HCT116 (cell line): ENCODE measurements at regions not wholly inside any gene's neighbourhood (a gene's known extent, or its start where the extent isn't known, plus 50 kb on each side); places are given as distances from the start of the nearest gene placed in this dataset.
"Not testable (repeated sequence)": the region's sequence is repeated elsewhere in the genome, so short reads cannot be mapped to it uniquely, and the experiment has no call there.

Experiments used
- ATAC-seq: fragments of 200-7000 bp; cut with Tn5 transposase; 2 replicates; pipeline ENCODE4 v1.9.1; 2020; ENCODE audit warnings: mild to moderate bottlenecking, moderate library complexity
- BruUV-seq: library from RNA; stranded (reverse); fragments of 400-500 nt; replicated peaks from 2 replicates; lab custom pipeline; 2021; lab: Mats Ljungman, UMichigan
- CTCF ChIA-PET: fragments of 300-600 bp; sonication (Branson Sonifier 250); formaldehyde crosslinking; loops from one replicate; lab custom pipeline; 2021; ENCODE audit warnings: antibody characterized with exemption; lab: Charles Lee
- POLR2A ChIA-PET: fragments of 300-600, 350-600 bp; sonication (Branson Sonifier 250); formaldehyde crosslinking; loops from one replicate; lab custom pipeline; 2021; ENCODE audit warnings: antibody characterized with exemption; lab: Charles Lee
- RAD21 ChIA-PET, 2 experiments: fragments of 300-600 bp; sonication (Branson Sonifier 250); formaldehyde crosslinking; loops; one replicate each; lab custom pipeline; 2023; ENCODE audit warnings: low total read pairs in 2 of 2; ENCODE audit not compliant: uncharacterized antibody in 2 of 2, unreplicated experiment in 2 of 2, low non-redundant PET in 1 of 2; lab: Charles Lee
- DNase-seq: peaks from one replicate; pipeline ENCODE4 v3.0.0-alpha.2; 2010; ENCODE audit warnings: low read depth, low spot score
- H2AFZ ChIP-seq: fragments of 200-600 bp; shearing (Covaris generic), sonication (generic); 2 replicates; pipeline ENCODE4 v1.6.1; 2017; ENCODE audit warnings: low read depth, mixed run types, mixed read lengths, antibody characterized with exemption, low read length; ENCODE audit not compliant: poor library complexity, severe bottlenecking
- H3K27ac ChIP-seq: 2 replicates; pipeline ENCODE4 v1.5.1; 2012; ENCODE audit warnings: low read depth, low read length
- H3K27me3 ChIP-seq: fragments of 200-600 bp; sonication (generic); 2 replicates; pipeline ENCODE4 v1.6.1; 2016; ENCODE audit warnings: mixed run types, low read length, mixed read lengths; ENCODE audit not compliant: insufficient read depth
- H3K36me3 ChIP-seq, 2 experiments: fragments of 200-500 bp in 1 of 2; fragments of 200-600 bp in 1 of 2; sonication (Bioruptor generic) in 1 of 2; sonication (generic) in 1 of 2; 2 replicates each; pipeline versions ENCODE4 v1.5.1 to v1.6.1; 2014 to 2016; ENCODE audit warnings: low read length in 2 of 2, inconsistent platforms in 1 of 2, mixed read lengths in 1 of 2, mixed run types in 1 of 2; ENCODE audit not compliant: insufficient read depth in 2 of 2, control insufficient read depth in 1 of 2
- H3K4me1 ChIP-seq, 2 experiments: fragments of 200-600 bp in 1 of 2; sonication (generic) in 1 of 2; 2 replicates each; pipeline versions ENCODE4 v1.5.1 to v1.6.1; 2012 to 2017; ENCODE audit warnings: low read length in 2 of 2, inconsistent platforms in 1 of 2, mild to moderate bottlenecking in 1 of 2, mixed read lengths in 1 of 2, mixed run types in 1 of 2, moderate library complexity in 1 of 2; ENCODE audit not compliant: insufficient read depth in 2 of 2, control insufficient read depth in 1 of 2
- H3K4me2 ChIP-seq: fragments of 200-600 bp; sonication (generic); 2 replicates; pipeline ENCODE4 v1.6.1; 2017; ENCODE audit warnings: mixed run types, low read length, mixed read lengths
- H3K4me3 ChIP-seq, 2 experiments: fragments of 200-600 bp in 1 of 2; sonication (generic) in 1 of 2; replicated peaks in 1 of 2; 2 replicates each; pipeline ENCODE4 v1.5.1; 2011 to 2016; ENCODE audit warnings: low read length in 2 of 2, control low read depth in 1 of 2, low read depth in 1 of 2, mild to moderate bottlenecking in 1 of 2, mixed read lengths in 1 of 2, mixed run types in 1 of 2
- H3K79me2 ChIP-seq: fragments of 200-600 bp; sonication (generic); 2 replicates; pipeline ENCODE4 v1.6.1; 2017; ENCODE audit warnings: mild to moderate bottlenecking, mixed run types, low read length, moderate library complexity, mixed read lengths; ENCODE audit not compliant: insufficient read depth
- H3K9ac ChIP-seq: fragments of 200-600 bp; sonication (generic); 2 replicates; pipeline ENCODE4 v1.6.1; 2016; ENCODE audit warnings: low read length, mixed read lengths
- H3K9me2 ChIP-seq: fragments of 200-600 bp; sonication (generic), shearing (Covaris generic); 2 replicates; pipeline ENCODE4 v1.6.1; 2017; ENCODE audit warnings: mixed run types, mild to moderate bottlenecking, moderate library complexity; ENCODE audit not compliant: insufficient read depth
- H3K9me3 ChIP-seq, 2 experiments: fragments of 200-500 bp in 1 of 2; fragments of 200-600 bp in 1 of 2; sonication (Bioruptor generic) in 1 of 2; sonication (generic) in 1 of 2; 2 replicates each; pipeline ENCODE4 v1.6.1; 2014 to 2017; ENCODE audit warnings: low read length in 2 of 2, mixed read lengths in 2 of 2, inconsistent platforms in 1 of 2, low read depth in 1 of 2, mild to moderate bottlenecking in 1 of 2, mixed run types in 1 of 2, moderate library complexity in 1 of 2; ENCODE audit not compliant: control insufficient read depth in 1 of 2, insufficient read depth in 1 of 2
- H4K20me1 ChIP-seq: fragments of 200-600 bp; sonication (generic), shearing (Covaris generic); 2 replicates; pipeline ENCODE4 v1.6.1; 2017; ENCODE audit warnings: mixed run types, mild to moderate bottlenecking, moderate library complexity; ENCODE audit not compliant: insufficient read depth
- ATF3 ChIP-seq: IDR thresholded peaks from 2 replicates; pipeline ENCODE4 v1.6.1; 2012
- CBX3 ChIP-seq: IDR thresholded peaks from 2 replicates; pipeline ENCODE4 v1.6.1; 2012; ENCODE audit warnings: low read depth
- CEBPB ChIP-seq: IDR thresholded peaks from 2 replicates; pipeline ENCODE4 v1.6.1; 2012; ENCODE audit warnings: low read depth
- EGR1 ChIP-seq: IDR thresholded peaks from 2 replicates; pipeline ENCODE4 v1.6.1; 2012; ENCODE audit warnings: low read depth
- ELF1 ChIP-seq: IDR thresholded peaks from 2 replicates; pipeline ENCODE4 v1.6.1; 2012; ENCODE audit warnings: low read depth, borderline replicate concordance
- EZH2 ChIP-seq: fragments of 200-600 bp; sonication (generic); IDR thresholded peaks from 2 replicates; pipeline ENCODE4 v1.6.1; 2017; ENCODE audit warnings: antibody characterized with exemption, mixed run types
- EZH2phosphoT487 ChIP-seq: fragments of 200-600 bp; IDR thresholded peaks from 2 replicates; pipeline ENCODE4 v1.6.1; 2018; ENCODE audit warnings: antibody characterized with exemption, borderline replicate concordance
- FOSL1 ChIP-seq: IDR thresholded peaks from 2 replicates; pipeline ENCODE4 v1.6.1; 2012; ENCODE audit warnings: low read depth
- RAD21 ChIP-seq: IDR thresholded peaks from 2 replicates; pipeline ENCODE4 v1.6.1; 2012; ENCODE audit warnings: low read depth, mild to moderate bottlenecking
- SIN3A ChIP-seq: IDR thresholded peaks from 2 replicates; pipeline ENCODE4 v1.6.1; 2012; ENCODE audit warnings: low read depth
- SP1 ChIP-seq: IDR thresholded peaks from 2 replicates; pipeline ENCODE4 v1.6.1; 2012; ENCODE audit warnings: low read depth
- SRF ChIP-seq: IDR thresholded peaks from 2 replicates; pipeline ENCODE4 v1.6.1; 2012; ENCODE audit warnings: low read depth
- YY1 ChIP-seq: IDR thresholded peaks from 2 replicates; pipeline ENCODE4 v1.6.1; 2011; ENCODE audit warnings: low read length, low read depth, moderate library complexity, mild to moderate bottlenecking; ENCODE audit not compliant: insufficient replicate concordance; ENCODE audit errors: extremely low read depth
- ZBTB33 ChIP-seq: IDR thresholded peaks from 2 replicates; pipeline ENCODE4 v1.6.1; 2011; ENCODE audit warnings: mild to moderate bottlenecking, low read length, moderate library complexity; ENCODE audit not compliant: insufficient replicate concordance; ENCODE audit errors: extremely low read depth
- ZNF274 ChIP-seq: fragments of 200-500 bp; sonication (Bioruptor generic); IDR thresholded peaks from 2 replicates; pipeline ENCODE4 v1.6.1; 2014; ENCODE audit warnings: mild to moderate bottlenecking, low read depth, low read length, inconsistent platforms
- intact Hi-C: fragments of 100-400 bp; cut with micrococcal nuclease; formaldehyde crosslinking; loops from 2 replicates; pipeline ENCODE4 v1.10.0; 2022
- TF ChIP-seq, protein P1 (sequence below): IDR thresholded peaks from 2 replicates; pipeline ENCODE4 v1.6.1; 2012
- TF ChIP-seq, protein P2 (sequence below): IDR thresholded peaks from 2 replicates; pipeline ENCODE4 v1.6.1; 2012; ENCODE audit warnings: low read depth

GRCh38 chr5:42931451-42931850 lies 108.7 kb downstream of the ANXA2R start:
- H3K4me1 ChIP-seq, H3K9ac ChIP-seq, CTCF ChIA-PET, BruUV-seq, H3K4me2 ChIP-seq, H3K27me3 ChIP-seq, H3K27ac ChIP-seq, H3K9me3 ChIP-seq, H2AFZ ChIP-seq, H3K36me3 ChIP-seq, ATAC-seq, H3K4me3 ChIP-seq, DNase-seq, intact Hi-C loops, RAD21 ChIA-PET, POLR2A ChIA-PET, H4K20me1 ChIP-seq, H3K9me2 ChIP-seq, H3K79me2 ChIP-seq: not testable (repeated sequence)

DNA sequence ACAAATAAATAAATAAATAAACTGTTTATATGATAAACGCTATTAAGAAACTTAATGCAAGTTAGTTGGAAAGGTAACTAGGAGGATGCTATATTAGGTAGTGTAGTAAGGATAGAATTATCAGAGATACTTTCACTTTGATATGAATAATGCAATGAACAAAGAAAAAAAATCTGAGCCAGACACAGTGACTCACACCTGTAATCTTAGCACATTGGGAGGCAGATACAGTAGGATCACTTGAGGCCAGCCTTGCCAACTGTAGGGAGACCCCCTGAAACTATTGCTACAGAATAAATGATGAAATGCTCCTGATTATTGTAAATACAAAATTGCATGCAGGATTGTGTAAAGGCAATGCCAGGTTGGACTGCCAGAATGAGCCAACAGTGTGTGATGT lies 109.2 kb downstream of the ANXA2R start:
- intact Hi-C loops: no loop called here
- no peak overlapping the region for H3K4me3 ChIP-seq
- H3K4me1 ChIP-seq: no peaks in the 10 kb centered on the region
- no TSS peak for BruUV-seq
- H3K36me3 ChIP-seq: no peaks in the 10 kb centered on the region
- ATAC-seq: no peak
- no peak overlapping the region for H3K4me2 ChIP-seq
- DNase-seq: no peak
- no peak overlapping the region for H3K9ac ChIP-seq
- no peaks in the 10 kb centered on the region for H3K79me2 ChIP-seq
- H3K9me3 ChIP-seq: peaks cover 0 to 3% of the 10 kb centered on the region in 2 experiments; a peak in 1 of 4 replicates
- no peaks in the 10 kb centered on the region for H3K9me2 ChIP-seq
- H4K20me1 ChIP-seq: no peaks in the 10 kb centered on the region
- ChIA-PET POLR2A (no interaction called here), RAD21 (no interaction called here), CTCF (no interaction called here)
- H3K27me3 ChIP-seq: no peaks in the 10 kb centered on the region
- no peak overlapping the region for H2AFZ ChIP-seq
- H3K27ac ChIP-seq: no peak overlapping the region
- TF ChIP-seq EZH2phosphoT487 (no peak), YY1 (no peak), CEBPB (no peak), ZBTB33 (no peak), EZH2 (no peak), FOSL1 (no peak), ELF1 (no peak), EGR1 (no peak), SRF (no peak), ZNF274 (no peak), ATF3 (no peak), CBX3 (no peak), SP1 (no peak), SIN3A (no peak), RAD21 (no peak)
- TF ChIP-seq, protein P1, sequence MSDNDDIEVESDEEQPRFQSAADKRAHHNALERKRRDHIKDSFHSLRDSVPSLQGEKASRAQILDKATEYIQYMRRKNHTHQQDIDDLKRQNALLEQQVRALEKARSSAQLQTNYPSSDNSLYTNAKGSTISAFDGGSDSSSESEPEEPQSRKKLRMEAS: no peak
- TF ChIP-seq, protein P2, sequence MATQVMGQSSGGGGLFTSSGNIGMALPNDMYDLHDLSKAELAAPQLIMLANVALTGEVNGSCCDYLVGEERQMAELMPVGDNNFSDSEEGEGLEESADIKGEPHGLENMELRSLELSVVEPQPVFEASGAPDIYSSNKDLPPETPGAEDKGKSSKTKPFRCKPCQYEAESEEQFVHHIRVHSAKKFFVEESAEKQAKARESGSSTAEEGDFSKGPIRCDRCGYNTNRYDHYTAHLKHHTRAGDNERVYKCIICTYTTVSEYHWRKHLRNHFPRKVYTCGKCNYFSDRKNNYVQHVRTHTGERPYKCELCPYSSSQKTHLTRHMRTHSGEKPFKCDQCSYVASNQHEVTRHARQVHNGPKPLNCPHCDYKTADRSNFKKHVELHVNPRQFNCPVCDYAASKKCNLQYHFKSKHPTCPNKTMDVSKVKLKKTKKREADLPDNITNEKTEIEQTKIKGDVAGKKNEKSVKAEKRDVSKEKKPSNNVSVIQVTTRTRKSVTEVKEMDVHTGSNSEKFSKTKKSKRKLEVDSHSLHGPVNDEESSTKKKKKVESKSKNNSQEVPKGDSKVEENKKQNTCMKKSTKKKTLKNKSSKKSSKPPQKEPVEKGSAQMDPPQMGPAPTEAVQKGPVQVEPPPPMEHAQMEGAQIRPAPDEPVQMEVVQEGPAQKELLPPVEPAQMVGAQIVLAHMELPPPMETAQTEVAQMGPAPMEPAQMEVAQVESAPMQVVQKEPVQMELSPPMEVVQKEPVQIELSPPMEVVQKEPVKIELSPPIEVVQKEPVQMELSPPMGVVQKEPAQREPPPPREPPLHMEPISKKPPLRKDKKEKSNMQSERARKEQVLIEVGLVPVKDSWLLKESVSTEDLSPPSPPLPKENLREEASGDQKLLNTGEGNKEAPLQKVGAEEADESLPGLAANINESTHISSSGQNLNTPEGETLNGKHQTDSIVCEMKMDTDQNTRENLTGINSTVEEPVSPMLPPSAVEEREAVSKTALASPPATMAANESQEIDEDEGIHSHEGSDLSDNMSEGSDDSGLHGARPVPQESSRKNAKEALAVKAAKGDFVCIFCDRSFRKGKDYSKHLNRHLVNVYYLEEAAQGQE: no peak
